ENCODE measurements at regions not wholly inside any gene's neighbourhood (a gene's known extent, or its start where the extent isn't known, plus 50 kb on each side); places are given as distances from the start of the nearest gene placed in this dataset.

GRCh38 chr4:41374490-41374889 lies 117.8 kb downstream of the UCHL1 start:
- TF ChIP-seq PATZ1 (CRISPR knock-in tag; IDR thresholded peaks at IDR 0.05; ENCODE audit: borderline replicate concordance), result no peak
- TF ChIP-seq CREB5 (CRISPR knock-in tag; IDR thresholded peaks at IDR 0.05; ENCODE audit: low read depth), result no peak
- TF ChIP-seq ARNTL (CRISPR knock-in tag; IDR thresholded peaks at IDR 0.05; ENCODE audit: borderline replicate concordance, low read depth), result no peak
- TF ChIP-seq TCF4 (CRISPR knock-in tag; IDR thresholded peaks at IDR 0.05; ENCODE audit: borderline replicate concordance), result no peak
- TF ChIP-seq ZNF565 (CRISPR knock-in tag; conservative IDR thresholded peaks at IDR 0.05; ENCODE audit: low read depth), result no peak
- TF ChIP-seq RARB (CRISPR knock-in tag; IDR thresholded peaks at IDR 0.05), result no peak
